ENCODE measurements at regions not wholly inside any gene's neighbourhood (a gene's known extent, or its start where the extent isn't known, plus 50 kb on each side); places are given as distances from the start of the nearest gene placed in this dataset.

- TF ChIP-seq, protein P1, sequence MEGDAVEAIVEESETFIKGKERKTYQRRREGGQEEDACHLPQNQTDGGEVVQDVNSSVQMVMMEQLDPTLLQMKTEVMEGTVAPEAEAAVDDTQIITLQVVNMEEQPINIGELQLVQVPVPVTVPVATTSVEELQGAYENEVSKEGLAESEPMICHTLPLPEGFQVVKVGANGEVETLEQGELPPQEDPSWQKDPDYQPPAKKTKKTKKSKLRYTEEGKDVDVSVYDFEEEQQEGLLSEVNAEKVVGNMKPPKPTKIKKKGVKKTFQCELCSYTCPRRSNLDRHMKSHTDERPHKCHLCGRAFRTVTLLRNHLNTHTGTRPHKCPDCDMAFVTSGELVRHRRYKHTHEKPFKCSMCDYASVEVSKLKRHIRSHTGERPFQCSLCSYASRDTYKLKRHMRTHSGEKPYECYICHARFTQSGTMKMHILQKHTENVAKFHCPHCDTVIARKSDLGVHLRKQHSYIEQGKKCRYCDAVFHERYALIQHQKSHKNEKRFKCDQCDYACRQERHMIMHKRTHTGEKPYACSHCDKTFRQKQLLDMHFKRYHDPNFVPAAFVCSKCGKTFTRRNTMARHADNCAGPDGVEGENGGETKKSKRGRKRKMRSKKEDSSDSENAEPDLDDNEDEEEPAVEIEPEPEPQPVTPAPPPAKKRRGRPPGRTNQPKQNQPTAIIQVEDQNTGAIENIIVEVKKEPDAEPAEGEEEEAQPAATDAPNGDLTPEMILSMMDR (IDR thresholded peaks at IDR 0.05) = no peak
- no peak for TF ChIP-seq POLR2A (IDR thresholded peaks at IDR 0.05)
These were observed 57.3 kb upstream of the SULT1C3 start for GRCh38 chr2:108182489-108182888.

All from uterus (tissue), 2 donors.